ENCODE measurements at regions not wholly inside any gene's neighbourhood (a gene's known extent, or its start where the extent isn't known, plus 50 kb on each side); places are given as distances from the start of the nearest gene placed in this dataset.

- TF ChIP-seq CTCF (IDR thresholded peaks at IDR 0.05) (no peak), POLR2A (IDR thresholded peaks at IDR 0.05) (no peak)
Observed at GRCh38 chr10:129366450-129366849, 100.6 kb upstream of the MGMT start.
